ENCODE measurements at regions not wholly inside any gene's neighbourhood (a gene's known extent, or its start where the extent isn't known, plus 50 kb on each side); places are given as distances from the start of the nearest gene placed in this dataset.

DNA sequence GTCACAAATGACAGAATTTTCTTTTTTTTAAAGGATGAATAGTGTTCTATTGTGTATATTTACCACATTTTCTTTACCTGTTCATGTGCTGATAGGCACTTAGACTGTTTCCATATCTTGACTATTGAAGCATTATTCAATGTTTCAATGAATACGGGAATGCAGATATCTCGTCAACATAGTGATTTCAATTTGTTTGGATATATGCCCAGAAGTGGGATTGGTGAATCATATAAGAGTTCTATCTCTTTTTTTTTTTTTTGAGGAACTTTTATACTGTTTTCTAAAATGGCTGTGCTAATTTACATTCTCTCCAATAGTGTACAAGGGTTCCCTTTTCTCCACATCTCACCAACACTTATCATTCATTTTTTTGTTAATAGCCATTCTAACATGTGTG is 97.9 kb upstream of the FAR2 start:
- TF ChIP-seq, protein P1, sequence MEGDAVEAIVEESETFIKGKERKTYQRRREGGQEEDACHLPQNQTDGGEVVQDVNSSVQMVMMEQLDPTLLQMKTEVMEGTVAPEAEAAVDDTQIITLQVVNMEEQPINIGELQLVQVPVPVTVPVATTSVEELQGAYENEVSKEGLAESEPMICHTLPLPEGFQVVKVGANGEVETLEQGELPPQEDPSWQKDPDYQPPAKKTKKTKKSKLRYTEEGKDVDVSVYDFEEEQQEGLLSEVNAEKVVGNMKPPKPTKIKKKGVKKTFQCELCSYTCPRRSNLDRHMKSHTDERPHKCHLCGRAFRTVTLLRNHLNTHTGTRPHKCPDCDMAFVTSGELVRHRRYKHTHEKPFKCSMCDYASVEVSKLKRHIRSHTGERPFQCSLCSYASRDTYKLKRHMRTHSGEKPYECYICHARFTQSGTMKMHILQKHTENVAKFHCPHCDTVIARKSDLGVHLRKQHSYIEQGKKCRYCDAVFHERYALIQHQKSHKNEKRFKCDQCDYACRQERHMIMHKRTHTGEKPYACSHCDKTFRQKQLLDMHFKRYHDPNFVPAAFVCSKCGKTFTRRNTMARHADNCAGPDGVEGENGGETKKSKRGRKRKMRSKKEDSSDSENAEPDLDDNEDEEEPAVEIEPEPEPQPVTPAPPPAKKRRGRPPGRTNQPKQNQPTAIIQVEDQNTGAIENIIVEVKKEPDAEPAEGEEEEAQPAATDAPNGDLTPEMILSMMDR (IDR thresholded peaks at IDR 0.05): no peak
- H3K36me3 Mint-ChIP-seq (ENCODE audit: low read depth): no peaks in the 10 kb centered on the region
- H3K9me3 Mint-ChIP-seq: peaks cover 5% of the 10 kb centered on the region
- DNase-seq: no peak
- no peaks in the 10 kb centered on the region for H3K4me1 Mint-ChIP-seq (ENCODE audit: low read depth)
- H3K27me3 Mint-ChIP-seq (ENCODE audit: insufficient read depth): no peaks in the 10 kb centered on the region
- no peak overlapping the region for H3K27ac Mint-ChIP-seq
- no peak overlapping the region for H3K4me3 Mint-ChIP-seq

DNA sequence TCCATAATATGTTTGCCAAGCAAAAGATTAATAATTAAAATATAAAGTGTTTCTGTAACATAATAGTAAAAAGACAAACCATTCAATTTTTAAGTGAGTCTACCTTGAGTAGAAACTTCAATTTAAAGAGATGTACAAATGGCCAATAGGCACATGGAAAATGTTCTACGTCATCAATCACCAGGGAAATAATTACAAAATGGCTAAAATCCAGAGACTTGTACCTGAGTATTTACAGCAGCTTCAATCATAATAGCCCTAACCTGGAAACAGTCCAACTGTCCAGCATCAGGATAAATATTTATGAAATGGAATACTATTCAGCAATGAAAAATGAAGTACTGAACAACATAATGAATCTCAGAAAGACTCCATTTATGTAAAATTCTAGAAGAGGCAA is 95.5 kb upstream of the FAR2 start:
- Mint-ChIP-seq H3K36me3 (ENCODE audit: low read depth) (no peaks in the 10 kb centered on the region), H3K4me3 (no peak overlapping the region), H3K27me3 (ENCODE audit: insufficient read depth) (no peaks in the 10 kb centered on the region), H3K27ac (no peak overlapping the region), H3K4me1 (ENCODE audit: low read depth) (no peaks in the 10 kb centered on the region), H3K9me3 (peaks cover 5% of the 10 kb centered on the region)
- DNase-seq: no peak
- TF ChIP-seq, protein P1 (IDR thresholded peaks at IDR 0.05): no peak

DNA sequence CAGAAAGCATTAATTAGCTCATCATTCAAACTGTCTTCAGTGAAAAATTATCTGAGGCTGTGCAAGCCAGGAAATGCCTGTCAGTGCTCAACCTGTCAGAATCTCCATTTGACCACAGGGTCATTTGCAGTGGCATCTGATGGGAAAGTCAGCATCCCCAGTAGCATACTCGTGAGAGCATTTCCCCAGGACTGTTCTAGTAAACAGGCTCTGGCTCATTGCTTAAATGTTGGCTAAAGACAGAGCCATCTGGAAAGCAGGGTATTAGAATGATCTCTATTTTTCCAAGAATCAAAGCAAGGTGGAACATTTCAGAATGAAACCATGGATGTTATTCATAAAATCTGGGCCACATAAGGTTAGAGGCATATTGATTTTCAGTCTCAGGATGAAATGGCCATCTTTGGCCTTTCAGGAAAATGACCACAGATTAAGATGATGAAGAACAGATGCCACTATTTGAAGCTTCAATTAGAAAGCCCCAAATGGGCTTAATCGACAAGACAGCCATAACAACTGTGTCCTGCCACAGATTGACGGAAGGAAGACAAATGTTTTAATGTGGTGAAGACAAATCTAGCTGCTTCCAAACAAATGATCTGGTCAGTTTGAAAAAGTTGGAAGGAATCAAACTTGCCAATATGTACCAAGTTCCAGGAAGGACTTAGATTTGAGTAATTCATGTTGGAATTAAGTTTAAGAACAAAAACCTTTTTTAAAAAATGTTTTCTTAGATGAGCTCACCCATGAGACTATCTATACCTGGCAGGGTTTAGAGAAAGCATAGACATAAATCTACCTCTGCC is 94.0 kb upstream of the FAR2 start:
- DNase-seq: no peak
- H3K36me3 Mint-ChIP-seq (ENCODE audit: low read depth): no peaks in the 10 kb centered on the region

DNA sequence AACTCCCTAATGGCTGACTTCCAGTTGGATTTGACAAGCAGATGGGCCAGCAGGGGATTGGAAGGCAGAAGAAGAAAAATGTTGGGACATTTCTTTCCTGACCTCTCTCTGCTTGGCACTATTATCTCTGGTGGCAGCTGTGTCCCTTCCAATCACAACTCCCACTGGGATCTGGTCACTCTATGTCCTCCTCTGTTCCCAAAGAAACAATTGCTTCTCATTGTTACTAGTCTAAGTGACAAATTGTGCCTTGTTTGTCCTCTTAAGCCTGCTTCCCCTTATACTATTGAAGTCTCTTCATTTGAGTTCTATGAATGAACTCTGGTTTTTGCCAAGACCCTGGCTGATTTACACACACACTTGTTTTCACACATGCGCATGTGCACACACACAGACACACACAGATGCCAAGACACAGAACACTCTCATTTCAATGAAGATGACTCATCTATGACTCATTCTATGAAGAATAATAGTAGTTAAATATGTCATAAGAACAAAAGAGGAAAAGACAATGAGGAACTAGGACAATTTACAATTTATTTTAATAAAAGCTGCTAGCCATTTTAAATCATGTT is 83.0 kb upstream of the FAR2 start:
- Mint-ChIP-seq H3K4me1 (ENCODE audit: low read depth) (no peaks in the 10 kb centered on the region), H3K27me3 (ENCODE audit: insufficient read depth) (peaks cover 3% of the 10 kb centered on the region; the same call in 1 of the 2 replicates), H3K9me3 (peaks cover 8% of the 10 kb centered on the region), H3K27ac (no peak overlapping the region), H3K4me3 (no peak overlapping the region), H3K36me3 (ENCODE audit: low read depth) (no peaks in the 10 kb centered on the region)
- no peak for DNase-seq
- TF ChIP-seq, protein P1 (IDR thresholded peaks at IDR 0.05): no peak

More for the DNA sequence above, 94.0 kb upstream of the FAR2 start:
- H3K4me1 Mint-ChIP-seq (ENCODE audit: low read depth): no peaks in the 10 kb centered on the region
- no peaks in the 10 kb centered on the region for H3K27me3 Mint-ChIP-seq (ENCODE audit: insufficient read depth)
- TF ChIP-seq, protein P1 (IDR thresholded peaks at IDR 0.05): no peak
- H3K27ac Mint-ChIP-seq: no peak overlapping the region
- peaks cover 5% of the 10 kb centered on the region for H3K9me3 Mint-ChIP-seq
- no peak overlapping the region for H3K4me3 Mint-ChIP-seq

DNA sequence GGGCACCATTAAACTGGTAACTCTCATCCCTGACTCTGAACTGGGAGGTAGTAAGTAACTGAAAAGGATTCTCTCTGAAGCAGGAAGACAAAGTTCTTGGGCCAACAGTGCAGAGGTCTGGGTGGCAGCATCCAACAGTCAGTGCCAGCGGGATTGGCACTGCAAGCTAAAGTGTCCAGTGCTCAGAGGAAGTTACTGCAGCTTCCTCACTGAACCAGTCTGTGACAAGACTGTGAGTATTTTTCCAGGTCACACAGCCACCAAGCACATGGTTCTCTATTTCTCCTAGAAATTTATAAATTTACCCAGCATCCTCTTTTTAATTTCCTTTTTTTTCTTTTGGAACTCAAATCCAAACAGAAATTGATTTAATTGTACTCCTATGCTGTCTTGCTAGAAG is 81.6 kb upstream of the FAR2 start:
- H3K4me1 Mint-ChIP-seq (ENCODE audit: low read depth): no peaks in the 10 kb centered on the region
- TF ChIP-seq, protein P1 (IDR thresholded peaks at IDR 0.05): no peak
- H3K27me3 Mint-ChIP-seq (ENCODE audit: insufficient read depth): peaks cover 3% of the 10 kb centered on the region; the same call in 1 of the 2 replicates
- H3K9me3 Mint-ChIP-seq: peaks cover 4% of the 10 kb centered on the region; the same call in 1 of the 2 replicates
- no peaks in the 10 kb centered on the region for H3K36me3 Mint-ChIP-seq (ENCODE audit: low read depth)
- DNase-seq: no peak
- no peak overlapping the region for H3K4me3 Mint-ChIP-seq
- H3K27ac Mint-ChIP-seq: no peak overlapping the region
